CD4-positive, alpha-beta memory T cell (primary cell): ENCODE measurements at regions not wholly inside any gene's neighbourhood (a gene's known extent, or its start where the extent isn't known, plus 50 kb on each side); places are given as distances from the start of the nearest gene placed in this dataset.
"Not testable (repeated sequence)": the region's sequence is repeated elsewhere in the genome, so short reads cannot be mapped to it uniquely, and the experiment has no call there.

Source experiments
- CTCF ChIA-PET: fragments of 350-600 bp; sonication (Branson Sonifier 250); formaldehyde crosslinking; loops from one replicate; lab custom pipeline; 2021; ENCODE audit warnings: inconsistent platforms; ENCODE audit not compliant: partially characterized antibody; lab: Charles Lee
- POLR2A ChIA-PET: fragments of 350-600 bp; sonication (Branson Sonifier 250); formaldehyde crosslinking; loops from one replicate; lab custom pipeline; 2021; ENCODE audit not compliant: partially characterized antibody; lab: Charles Lee
- DNase-seq, 5 donors: peaks; one replicate each; pipeline versions ENCODE4 v3.0.0 to v3.0.0-alpha.2; 2020 to 2022; ENCODE audit warnings: mixed read lengths in 1 of 5
- H3K27ac ChIP-seq: one replicate; pipeline ENCODE4 v1.7.0; 2013; ENCODE audit warnings: low read depth, low read length
- H3K27me3 ChIP-seq: 2 replicates; pipeline ENCODE4 v1.7.0; 2013; ENCODE audit warnings: mild to moderate bottlenecking, low read length, moderate library complexity; ENCODE audit not compliant: insufficient read depth
- H3K36me3 ChIP-seq: 2 replicates; pipeline ENCODE4 v1.7.0; 2013; ENCODE audit warnings: mild to moderate bottlenecking, low read length, moderate library complexity; ENCODE audit not compliant: insufficient read depth
- H3K4me1 ChIP-seq: 2 replicates; pipeline ENCODE4 v1.7.0; 2013; ENCODE audit warnings: mild to moderate bottlenecking, low read length, moderate library complexity; ENCODE audit not compliant: insufficient read depth
- H3K4me3 ChIP-seq, 2 donors: one replicate each; pipeline ENCODE4 v1.7.0; 2013; ENCODE audit warnings: low read length in 2 of 2, mild to moderate bottlenecking in 1 of 2
- H3K9me3 ChIP-seq, 2 donors: one replicate each; pipeline ENCODE4 v1.7.0; 2013; ENCODE audit warnings: low read length in 2 of 2, control low read depth in 1 of 2; ENCODE audit not compliant: control insufficient read depth in 1 of 2
- H3K27ac Mint-ChIP-seq, 7 donors: one replicate each; pipeline ENCODE4 v1.8.0; 2020 to 2021; ENCODE audit warnings: mixed read lengths in 7 of 7, mild to moderate bottlenecking in 6 of 7, inconsistent platforms in 3 of 7, moderate library complexity in 3 of 7
- H3K27me3 Mint-ChIP-seq, 2 donors: one replicate each; pipeline ENCODE4 v1.8.0; 2020 to 2021; ENCODE audit warnings: mixed read lengths in 2 of 2
- H3K36me3 Mint-ChIP-seq, 2 donors: one replicate each; pipeline ENCODE4 v1.8.0; 2020 to 2021; ENCODE audit warnings: mixed read lengths in 2 of 2, inconsistent platforms in 1 of 2, mild to moderate bottlenecking in 1 of 2
- H3K4me1 Mint-ChIP-seq, 4 donors: one replicate each; pipeline ENCODE4 v1.8.0; 2020 to 2021; ENCODE audit warnings: mixed read lengths in 4 of 4, mild to moderate bottlenecking in 1 of 4
- H3K4me3 Mint-ChIP-seq, 8 donors: one replicate each; pipeline ENCODE4 v1.8.0; 2020 to 2021; ENCODE audit warnings: mixed read lengths in 8 of 8, mild to moderate bottlenecking in 7 of 8, moderate library complexity in 6 of 8, inconsistent platforms in 3 of 8
- H3K9me3 Mint-ChIP-seq, 8 donors: one replicate each; pipeline ENCODE4 v1.8.0; 2020 to 2021; ENCODE audit warnings: mixed read lengths in 8 of 8, mild to moderate bottlenecking in 5 of 8, inconsistent platforms in 3 of 8, moderate library complexity in 1 of 8
- intact Hi-C: fragments of 100-400 bp; cut with micrococcal nuclease; formaldehyde crosslinking; loops from one replicate; pipeline ENCODE4 v1.15.1; 2023

DNA sequence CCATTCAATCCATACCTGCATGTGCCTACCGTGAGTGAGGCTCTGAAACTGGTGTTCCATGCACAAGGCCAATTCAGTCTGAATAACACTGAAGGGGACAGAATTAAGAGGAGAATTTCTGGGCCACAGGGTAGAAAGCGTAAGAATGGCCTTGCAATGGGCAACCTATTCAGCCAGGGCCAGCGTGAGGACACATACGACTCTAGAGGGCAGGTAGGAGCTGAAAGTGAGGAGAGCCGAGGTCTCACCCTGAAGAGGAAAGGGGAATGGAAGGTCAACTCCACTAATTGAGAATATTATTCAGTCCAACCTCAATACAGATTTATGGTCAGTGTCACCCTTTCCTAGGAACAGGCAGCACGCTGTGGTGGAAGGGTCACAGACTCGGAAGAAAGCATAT lies 202.2 kb downstream of the TRIML1 start:
- Mint-ChIP-seq H3K9me3 (peaks cover 0 to 13% (median 4%) of the 10 kb centered on the region in 8 donors), H3K27me3 (no peaks in the 10 kb centered on the region), H3K4me1 (no peaks in the 10 kb centered on the region), H3K36me3 (no peaks in the 10 kb centered on the region), H3K4me3 (no peak overlapping the region), H3K27ac (no peak overlapping the region)
- Histone ChIP-seq H3K27ac (no peak overlapping the region), H3K4me1 (no peaks in the 10 kb centered on the region), H3K9me3 (no peaks in the 10 kb centered on the region), H3K4me3 (no peak overlapping the region), H3K27me3 (no peaks in the 10 kb centered on the region), H3K36me3 (no peaks in the 10 kb centered on the region)
- ChIA-PET CTCF (no interaction called here), POLR2A (no interaction called here)
- intact Hi-C loops: no loop called here
- no peak for DNase-seq

DNA sequence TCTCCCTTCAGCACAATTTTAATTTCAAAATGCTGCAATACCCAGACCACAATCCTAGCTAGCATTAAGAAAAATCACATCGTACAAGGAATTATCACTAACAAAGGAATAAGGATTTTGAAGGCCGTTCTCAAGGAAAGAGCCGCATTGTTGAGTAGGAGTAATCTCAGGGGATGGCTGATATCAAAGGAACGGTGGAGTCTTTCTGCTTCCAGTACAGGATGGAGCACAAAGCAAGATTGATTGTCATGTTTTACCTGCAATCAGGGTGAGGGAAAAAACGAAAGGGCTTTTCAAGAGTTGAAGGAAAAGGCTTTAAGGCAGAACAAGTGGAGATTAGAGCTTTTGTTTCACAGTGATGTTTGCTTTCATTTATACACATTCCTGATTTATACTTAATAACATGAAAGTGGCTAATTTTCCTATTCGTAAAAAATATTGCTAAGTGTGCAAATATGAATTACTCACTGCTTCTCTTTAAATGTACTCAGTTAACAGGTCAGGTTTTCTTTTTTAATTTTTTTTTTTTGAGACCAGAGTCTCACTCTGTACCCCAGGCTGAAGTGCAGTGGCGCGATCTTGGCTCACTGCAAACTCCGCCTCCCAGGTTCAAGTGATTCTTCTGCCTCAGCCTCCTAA lies 207.0 kb downstream of the TRIML1 start:
- H3K9me3 Mint-ChIP-seq: peaks cover 0 to 9% (median 3%) of the 10 kb centered on the region in 8 donors
- POLR2A ChIA-PET: no interaction called here

DNA sequence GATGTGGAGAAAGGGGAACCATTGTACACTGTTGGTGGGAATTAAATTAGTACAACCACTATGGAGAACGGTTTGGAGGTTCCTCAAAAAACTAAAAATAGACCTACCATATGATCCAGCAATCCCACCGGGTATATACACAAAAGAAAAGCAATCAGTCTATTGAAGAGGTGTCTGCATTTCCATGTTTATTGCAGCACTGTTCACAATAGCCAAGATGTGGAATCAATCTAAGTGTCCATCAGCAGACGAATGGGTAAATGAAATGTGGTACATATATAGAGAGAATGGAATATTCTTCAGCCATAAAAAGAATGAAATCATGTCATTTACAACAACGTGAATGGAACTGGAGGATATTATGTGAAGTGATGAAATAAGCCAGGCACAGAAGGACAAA lies 208.1 kb downstream of the TRIML1 start:
- Histone ChIP-seq H3K9me3 (no peaks in the 10 kb centered on the region), H3K36me3 (no peaks in the 10 kb centered on the region), H3K27ac (no peak overlapping the region), H3K4me3 (no peak overlapping the region), H3K27me3 (no peaks in the 10 kb centered on the region), H3K4me1 (no peaks in the 10 kb centered on the region)
- no peaks in the 10 kb centered on the region for H3K4me1 Mint-ChIP-seq
- peaks cover 0 to 9% (median 4%) of the 10 kb centered on the region in 8 donors for H3K9me3 Mint-ChIP-seq
- DNase-seq: no peak
- POLR2A ChIA-PET: no interaction called here
- no peak overlapping the region for H3K27ac Mint-ChIP-seq
- no peak overlapping the region for H3K4me3 Mint-ChIP-seq
- no peaks in the 10 kb centered on the region for H3K36me3 Mint-ChIP-seq
- no peaks in the 10 kb centered on the region for H3K27me3 Mint-ChIP-seq
- CTCF ChIA-PET: no interaction called here
- intact Hi-C loops: no loop called here

More for the DNA sequence above, 207.0 kb downstream of the TRIML1 start:
- Histone ChIP-seq H3K36me3 (no peaks in the 10 kb centered on the region), H3K27me3 (no peaks in the 10 kb centered on the region), H3K27ac (no peak overlapping the region), H3K4me3 (no peak overlapping the region), H3K9me3 (no peaks in the 10 kb centered on the region), H3K4me1 (no peaks in the 10 kb centered on the region)
- no peak overlapping the region for H3K4me3 Mint-ChIP-seq
- DNase-seq: no peak
- no peaks in the 10 kb centered on the region for H3K27me3 Mint-ChIP-seq
- H3K27ac Mint-ChIP-seq: no peak overlapping the region
- intact Hi-C loops: no loop called here
- H3K4me1 Mint-ChIP-seq: no peaks in the 10 kb centered on the region
- CTCF ChIA-PET: no interaction called here
- no peaks in the 10 kb centered on the region for H3K36me3 Mint-ChIP-seq

- H3K4me1 ChIP-seq, H3K36me3 ChIP-seq, H3K9me3 ChIP-seq, H3K4me3 Mint-ChIP-seq, intact Hi-C loops, H3K27ac Mint-ChIP-seq, DNase-seq, H3K4me1 Mint-ChIP-seq, POLR2A ChIA-PET, H3K36me3 Mint-ChIP-seq, H3K27me3 Mint-ChIP-seq, CTCF ChIA-PET, H3K4me3 ChIP-seq, H3K27ac ChIP-seq, H3K27me3 ChIP-seq: not testable (repeated sequence)
- peaks cover 0 to 15% (median 7%) of the 10 kb centered on the region in 8 donors for H3K9me3 Mint-ChIP-seq
These were observed 210.3 kb downstream of the TRIML1 start for GRCh38 chr4:188349569-188349968.

DNA sequence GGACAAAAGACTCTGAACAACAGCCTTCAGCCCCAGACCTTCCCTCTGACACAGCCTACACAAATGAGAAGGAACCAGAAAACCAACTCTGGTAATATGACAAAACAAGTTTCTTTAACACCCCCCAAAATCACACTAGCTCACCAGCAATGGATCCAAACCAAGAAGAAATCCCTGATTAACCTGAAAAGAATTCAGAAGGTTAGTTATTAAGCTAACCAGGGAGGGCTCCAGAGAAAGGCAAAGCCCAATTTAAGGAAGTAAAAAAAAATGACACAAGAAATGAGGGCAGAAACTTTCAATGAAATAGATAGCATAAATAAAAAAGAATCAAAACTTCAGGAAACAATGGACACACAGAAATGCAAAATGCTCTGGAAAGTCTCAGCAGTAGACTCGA lies 224.0 kb downstream of the TRIML1 start:
- Histone ChIP-seq H3K4me3 (no peak overlapping the region), H3K9me3 (no peaks in the 10 kb centered on the region), H3K27ac (no peak overlapping the region), H3K27me3 (no peaks in the 10 kb centered on the region), H3K4me1 (no peaks in the 10 kb centered on the region), H3K36me3 (no peaks in the 10 kb centered on the region)
- H3K27ac Mint-ChIP-seq: no peak overlapping the region
- peaks cover 0 to 19% (median 8%) of the 10 kb centered on the region in 8 donors for H3K9me3 Mint-ChIP-seq
- no peak overlapping the region for H3K4me3 Mint-ChIP-seq
- ChIA-PET POLR2A (no interaction called here), CTCF (no interaction called here)
- H3K27me3 Mint-ChIP-seq: no peaks in the 10 kb centered on the region
- no peaks in the 10 kb centered on the region for H3K36me3 Mint-ChIP-seq
- no peak for DNase-seq
- intact Hi-C loops: no loop called here
- no peaks in the 10 kb centered on the region for H3K4me1 Mint-ChIP-seq

GRCh38 chr4:188370777-188371176 lies 231.5 kb downstream of the TRIML1 start:
- CTCF ChIA-PET: no interaction called here
- no peak overlapping the region for H3K27ac ChIP-seq
- peaks cover 0 to 16% (median 12%) of the 10 kb centered on the region in 8 donors for H3K9me3 Mint-ChIP-seq

GRCh38 chr4:188372058-188372457 lies 232.8 kb downstream of the TRIML1 start:
- H3K4me1 Mint-ChIP-seq: no peaks in the 10 kb centered on the region
- DNase-seq: no peak
- H3K9me3 Mint-ChIP-seq: peaks cover 4 to 22% (median 14%) of the 10 kb centered on the region in 8 donors
- Histone ChIP-seq H3K9me3 (no peaks in the 10 kb centered on the region), H3K36me3 (no peaks in the 10 kb centered on the region), H3K27ac (no peak overlapping the region), H3K27me3 (no peaks in the 10 kb centered on the region), H3K4me3 (no peak overlapping the region), H3K4me1 (no peaks in the 10 kb centered on the region)
- no peaks in the 10 kb centered on the region for H3K36me3 Mint-ChIP-seq
- ChIA-PET POLR2A (no interaction called here), CTCF (no interaction called here)
- H3K4me3 Mint-ChIP-seq: no peak overlapping the region
- intact Hi-C loops: no loop called here
- no peak overlapping the region for H3K27ac Mint-ChIP-seq
- no peaks in the 10 kb centered on the region for H3K27me3 Mint-ChIP-seq

More at GRCh38 chr4:188370777-188371176, 231.5 kb downstream of the TRIML1 start:
- H3K36me3 ChIP-seq: no peaks in the 10 kb centered on the region
- no peaks in the 10 kb centered on the region for H3K9me3 ChIP-seq
- Mint-ChIP-seq H3K4me1 (no peaks in the 10 kb centered on the region), H3K4me3 (no peak overlapping the region), H3K27me3 (no peaks in the 10 kb centered on the region), H3K27ac (no peak overlapping the region), H3K36me3 (no peaks in the 10 kb centered on the region)
- intact Hi-C loops: no loop called here
- POLR2A ChIA-PET: no interaction called here
- no peaks in the 10 kb centered on the region for H3K4me1 ChIP-seq
- DNase-seq: no peak
- no peak overlapping the region for H3K4me3 ChIP-seq
- H3K27me3 ChIP-seq: no peaks in the 10 kb centered on the region
